Upper lobe of left lung (tissue), 4 donors: ENCODE measurements at regions not wholly inside any gene's neighbourhood (a gene's known extent, or its start where the extent isn't known, plus 50 kb on each side); places are given as distances from the start of the nearest gene placed in this dataset.

Experiments used
- CTCF ChIP-seq, 6 experiments: fragments of 450-650 bp in 4 of 6; fragments of 200-600 bp in 2 of 6; sonication (generic) in 2 of 6; IDR thresholded peaks; one replicate each; pipeline ENCODE4 v1.5.1; 2016 to 2019; ENCODE audit warnings: antibody characterized with exemption in 6 of 6
- EP300 ChIP-seq, 4 donors: sonication (generic); formaldehyde crosslinking; IDR thresholded peaks; one replicate each; pipeline ENCODE4 v1.5.1; 2017; ENCODE audit warnings: antibody characterized with exemption in 4 of 4, control low read depth in 2 of 4
- POLR2A ChIP-seq, 4 donors: fragments of 450-650 bp; IDR thresholded peaks; one replicate each; pipeline ENCODE4 v1.5.1; 2016 to 2017; ENCODE audit warnings: antibody characterized with exemption in 4 of 4, mild to moderate bottlenecking in 2 of 4
- POLR2AphosphoS5 ChIP-seq, 2 donors: sonication (generic); formaldehyde crosslinking; IDR thresholded peaks; one replicate each; pipeline ENCODE4 v1.5.1; 2017; ENCODE audit warnings: antibody characterized with exemption in 2 of 2

GRCh38 chr10:64518456-64518855 lies 997.3 kb downstream of the REEP3 start:
- TF ChIP-seq POLR2AphosphoS5 (IDR thresholded peaks at IDR 0.05) (no peak), CTCF (IDR thresholded peaks at IDR 0.05) (no peak), EP300 (IDR thresholded peaks at IDR 0.05) (no peak), POLR2A (IDR thresholded peaks at IDR 0.05) (no peak)
